ENCODE measurements at regions not wholly inside any gene's neighbourhood (a gene's known extent, or its start where the extent isn't known, plus 50 kb on each side); places are given as distances from the start of the nearest gene placed in this dataset.

- no peak for DNase-seq
These were observed 518.1 kb downstream of the ELAVL2 start for GRCh38 chr9:23307731-23308513.

GRCh38 chr9:23309800-23310199 is 516.2 kb downstream of the ELAVL2 start:
- no peak for DNase-seq

GRCh38 chr9:23314247-23314646 is 511.8 kb downstream of the ELAVL2 start:
- no peak for DNase-seq

DNA sequence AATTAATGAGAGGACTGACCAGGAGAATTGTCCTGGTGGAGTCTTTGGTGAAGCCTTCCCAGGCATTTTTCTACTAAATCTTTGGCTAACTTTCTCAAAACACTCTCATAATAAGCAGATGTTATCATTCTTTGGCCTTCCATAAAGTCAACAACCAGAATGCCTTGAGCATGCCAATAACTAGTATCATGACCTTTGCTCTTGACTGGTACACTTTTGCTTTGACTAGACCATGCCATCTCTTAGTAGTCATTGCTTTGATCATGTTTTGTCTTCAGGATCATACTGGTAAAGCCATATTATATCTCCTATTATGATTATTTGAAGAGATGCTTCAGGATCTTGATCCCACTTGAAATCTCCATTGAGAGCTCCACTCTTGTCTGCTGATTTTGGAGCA is 506.9 kb downstream of the ELAVL2 start:
- DNase-seq, result no peak

DNA sequence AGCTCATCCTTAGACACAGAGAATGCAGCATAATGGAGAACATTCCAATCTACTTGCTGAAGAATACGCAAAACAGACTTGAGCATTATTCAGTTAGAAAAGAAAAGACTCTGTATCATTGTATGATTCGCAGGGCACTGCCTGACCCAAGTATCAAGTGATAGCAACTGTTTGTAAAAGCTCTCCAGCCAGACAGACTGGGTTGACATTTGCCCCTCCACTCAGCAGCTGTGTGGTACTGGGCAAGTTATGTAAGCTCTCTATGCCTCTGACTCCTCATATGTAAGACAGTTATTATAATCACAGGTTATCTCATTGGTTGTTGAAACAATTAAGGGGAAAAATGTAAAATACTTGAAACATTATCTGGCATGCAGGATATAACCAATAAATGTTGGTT is 505.0 kb downstream of the ELAVL2 start:
- no peak for DNase-seq

DNA sequence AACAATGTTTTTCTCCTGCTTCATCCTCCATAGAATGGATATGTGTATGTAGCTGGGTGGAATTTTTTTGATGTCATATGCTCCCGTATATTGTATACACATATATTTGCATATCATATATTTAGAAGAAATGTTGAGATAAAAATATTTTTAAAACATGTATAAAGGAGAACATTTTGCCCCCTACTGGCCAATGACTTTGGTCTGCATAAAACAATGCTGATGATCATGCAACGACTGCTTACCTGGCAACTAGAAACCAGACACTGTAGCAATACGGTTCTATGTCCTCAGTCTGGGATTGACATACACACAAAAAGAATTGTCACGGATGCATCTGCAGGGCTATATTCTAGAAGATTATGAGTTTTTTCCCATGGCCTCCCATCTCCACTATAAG is 503.6 kb downstream of the ELAVL2 start:
- no peak for DNase-seq

DNA sequence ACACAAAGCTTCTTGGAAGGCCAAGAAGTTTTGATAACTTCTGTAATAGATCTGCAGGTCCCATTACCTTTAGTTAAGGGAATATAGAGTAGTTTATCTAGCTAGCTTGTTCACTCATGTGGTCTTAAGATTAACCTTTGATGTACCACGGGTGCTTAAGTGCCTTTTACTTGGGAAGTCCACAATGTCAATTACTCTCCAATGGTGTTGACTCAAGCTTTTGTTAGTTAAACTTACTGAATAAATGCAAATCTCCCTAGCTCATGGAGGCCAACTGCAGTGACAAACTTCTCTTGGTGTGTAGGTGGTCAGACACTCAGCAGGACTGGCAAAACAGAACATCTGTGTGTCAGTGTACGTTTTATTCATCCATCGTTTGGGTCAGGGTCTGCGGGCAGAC is 501.5 kb downstream of the ELAVL2 start:
- no peak for DNase-seq

DNA sequence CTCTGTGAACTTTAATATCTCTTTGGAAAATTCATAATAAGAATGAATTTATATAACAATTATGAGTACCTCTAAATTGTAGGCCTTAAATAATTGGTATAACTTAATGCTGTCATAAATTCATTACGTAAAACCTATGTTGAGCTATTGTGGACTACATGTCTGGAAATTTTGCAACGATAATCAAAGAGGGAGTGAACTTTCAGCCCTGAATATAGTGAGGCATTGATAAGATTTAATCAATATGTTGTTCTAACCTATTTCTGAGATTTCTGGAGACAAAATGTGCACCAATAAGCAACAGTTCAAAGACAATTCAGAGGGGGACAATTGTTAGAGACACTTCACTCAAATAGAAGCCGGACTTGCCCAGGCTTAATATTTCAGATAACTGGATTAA is 499.4 kb downstream of the ELAVL2 start:
- DNase-seq, result no peak

DNA sequence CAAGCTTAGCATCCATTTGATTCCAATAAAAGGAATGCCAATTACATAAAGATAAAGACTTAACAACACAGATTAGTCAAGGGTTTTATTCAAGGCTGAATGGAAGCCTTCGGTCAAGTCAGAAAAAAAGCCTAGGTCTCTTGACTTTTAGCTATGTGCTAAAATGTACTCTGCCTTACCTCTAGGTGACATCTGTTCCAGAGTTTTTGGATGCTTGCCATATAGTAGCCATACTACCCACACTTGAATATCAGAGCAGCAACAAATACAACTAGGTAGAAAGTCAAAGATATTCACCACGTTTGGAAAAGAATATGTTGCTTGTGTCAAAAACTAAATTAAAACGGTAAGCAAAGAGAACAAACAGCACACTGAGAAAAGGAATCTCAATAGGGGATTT is 484.7 kb downstream of the ELAVL2 start:
- no peak for DNase-seq

DNA sequence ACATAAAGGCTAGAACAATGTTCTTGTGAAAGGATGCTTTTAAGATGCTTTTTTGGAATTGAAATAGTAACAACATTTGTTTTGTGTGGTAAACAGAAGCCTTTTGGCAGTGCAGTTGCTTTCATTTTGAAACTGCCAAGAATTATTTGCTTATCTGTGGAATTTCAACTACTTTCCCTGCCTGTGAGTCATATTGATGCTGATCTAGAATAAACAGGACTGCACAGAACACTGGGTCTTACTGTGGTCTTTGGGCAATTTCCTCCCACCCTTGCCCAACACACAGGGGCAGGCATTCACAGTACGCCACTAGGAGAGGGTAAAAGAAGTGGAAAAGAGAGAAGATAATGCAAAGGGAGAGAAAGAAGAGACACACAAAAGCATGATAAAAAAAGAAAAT is 483.7 kb downstream of the ELAVL2 start:
- DNase-seq, result no peak

DNA sequence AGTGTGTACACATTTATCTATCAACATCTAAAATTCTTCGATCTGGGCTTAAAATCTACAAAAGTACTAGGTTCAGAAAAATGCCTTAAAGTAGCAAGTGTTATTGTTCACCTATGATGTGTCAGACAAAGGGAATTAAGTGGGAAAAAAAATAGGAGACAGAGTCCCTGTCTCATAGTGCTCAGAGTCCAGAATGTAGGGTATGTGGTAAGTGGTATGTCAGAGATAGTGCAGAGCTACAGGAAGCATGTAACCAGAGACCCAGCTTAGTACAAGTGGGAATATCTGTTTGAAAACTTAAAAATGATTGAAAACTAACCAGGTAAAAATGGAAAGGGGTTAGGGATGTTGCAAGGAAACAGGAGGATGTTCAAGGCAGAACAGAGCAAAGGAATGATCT is 482.8 kb downstream of the ELAVL2 start:
- no peak for DNase-seq

GRCh38 chr9:23361096-23361495 is 464.9 kb downstream of the ELAVL2 start:
- DNase-seq, result no peak

DNA sequence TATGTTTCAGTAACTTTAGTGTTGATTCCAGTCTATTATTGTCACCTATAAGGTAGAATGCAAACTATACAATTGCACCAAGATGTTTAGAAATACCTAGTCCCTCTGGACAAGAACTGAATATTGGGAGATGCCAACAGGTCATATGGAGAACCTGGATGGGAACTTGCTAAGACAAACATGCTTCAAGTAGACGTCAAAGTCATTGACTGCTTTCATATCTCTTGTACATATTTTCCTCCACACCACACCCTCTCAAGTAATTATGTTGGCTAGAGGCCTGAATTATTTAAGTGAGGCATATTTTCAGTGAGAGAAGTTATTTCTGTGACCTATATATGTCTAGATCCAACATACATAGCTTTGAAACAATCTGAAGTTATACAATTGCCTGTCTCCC is 453.3 kb downstream of the ELAVL2 start:
- DNase-seq, result no peak

DNA sequence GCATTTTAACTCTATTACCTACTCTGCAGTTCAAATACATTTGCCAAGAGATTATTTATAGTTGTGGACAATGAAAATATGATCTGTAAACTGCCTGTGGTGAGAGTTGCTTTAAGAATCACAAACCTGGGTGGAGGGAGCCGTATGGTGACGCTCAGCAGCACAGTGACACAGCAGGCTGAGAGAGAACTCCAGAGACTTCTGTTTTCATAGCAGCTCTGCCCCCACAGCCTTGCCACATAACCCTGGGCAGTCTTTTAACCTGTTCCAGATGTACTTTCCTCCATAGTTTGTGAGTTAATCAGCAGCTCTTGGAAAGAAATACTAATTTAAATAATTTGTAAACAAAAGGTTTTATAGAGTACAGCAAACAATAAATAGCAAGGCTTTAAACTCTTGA is 450.5 kb downstream of the ELAVL2 start:
- no peak for DNase-seq

DNA sequence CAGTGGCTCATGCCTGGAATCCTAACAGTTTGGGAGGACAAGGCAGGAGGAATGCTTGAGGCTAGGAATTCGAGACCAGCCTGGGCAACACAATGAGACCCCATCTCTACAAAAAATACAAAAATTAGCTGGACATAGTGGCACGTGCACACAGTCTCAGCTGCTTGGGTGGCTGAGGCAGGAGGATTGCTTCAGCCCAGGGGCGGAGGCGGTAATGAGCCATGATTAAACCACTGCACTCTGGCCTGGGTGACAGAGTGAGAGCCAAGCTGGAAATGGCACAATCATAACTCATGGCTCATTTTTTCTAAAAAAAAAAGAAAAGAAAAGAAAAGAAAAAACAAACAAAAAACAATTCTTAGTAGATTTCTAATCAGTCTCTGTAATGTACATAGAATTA is 446.2 kb downstream of the ELAVL2 start:
- no peak for DNase-seq

GRCh38 chr9:23380821-23381220 is 445.2 kb downstream of the ELAVL2 start:
- DNase-seq, result no peak

GRCh38 chr9:23382418-23382817 is 443.6 kb downstream of the ELAVL2 start:
- DNase-seq, result no peak

DNA sequence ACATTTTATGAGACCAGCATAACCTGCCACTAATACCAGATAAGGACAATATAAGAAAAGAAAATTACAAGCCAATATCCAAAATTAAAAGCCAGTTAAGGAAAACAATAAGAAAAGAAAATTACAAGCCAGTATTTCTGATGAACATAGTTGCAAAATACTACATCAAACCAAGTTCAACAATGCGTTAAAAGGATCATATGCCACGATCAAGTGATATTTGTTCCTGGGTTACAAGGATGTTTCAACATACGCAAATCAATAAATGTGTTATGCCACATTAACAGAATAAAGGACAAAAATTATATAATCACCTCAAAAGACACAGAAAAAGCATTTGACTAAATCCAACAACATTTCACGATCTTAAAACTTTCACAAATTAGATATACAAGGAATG is 431.9 kb downstream of the ELAVL2 start:
- DNase-seq, result no peak

GRCh38 chr9:23408874-23409273 is 417.2 kb downstream of the ELAVL2 start:
- DNase-seq, result no peak

GRCh38 chr9:23412046-23412445 is 414.0 kb downstream of the ELAVL2 start:
- DNase-seq, result no peak

DNA sequence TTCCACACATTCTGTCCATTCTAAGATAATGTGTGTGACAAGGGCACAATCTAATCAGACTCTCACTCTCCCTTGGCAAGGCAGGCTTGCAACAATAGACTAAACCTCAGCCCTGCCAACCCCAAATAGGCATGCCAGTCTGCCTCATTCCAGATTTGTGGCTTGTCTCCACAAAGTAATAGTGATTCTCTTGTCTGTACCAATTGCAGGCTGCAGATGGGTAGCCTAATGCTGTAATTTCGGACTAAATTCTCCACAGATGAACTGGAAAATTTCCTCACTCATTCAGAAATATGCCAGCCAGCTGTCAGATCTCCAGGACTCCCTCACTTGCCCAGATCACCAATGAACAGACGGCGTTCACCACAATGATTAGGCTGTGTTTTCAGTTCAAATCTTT is 413.6 kb downstream of the ELAVL2 start:
- peak in 2 of 56 donors; percentile 0 to 2 for DNase-seq

DNA sequence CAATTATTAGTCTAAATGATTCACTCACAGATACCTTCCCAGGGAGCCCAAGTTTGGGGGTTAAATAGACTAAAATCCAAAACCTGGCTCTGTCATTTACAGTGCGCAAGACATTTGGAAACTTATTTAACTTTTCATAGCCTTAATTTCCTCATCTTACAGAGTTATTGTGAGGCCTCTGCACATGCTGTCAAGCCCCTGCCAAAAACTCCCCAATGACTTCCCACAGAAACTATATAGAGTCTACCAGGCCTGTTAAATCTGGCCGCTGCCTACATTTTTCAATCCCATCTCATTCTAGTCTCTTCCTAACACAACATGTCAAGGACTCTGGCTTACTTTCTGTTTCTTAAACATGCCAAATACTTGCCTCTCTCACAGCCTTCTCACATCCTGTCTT is 412.5 kb downstream of the ELAVL2 start:
- DNase-seq, result no peak

DNA sequence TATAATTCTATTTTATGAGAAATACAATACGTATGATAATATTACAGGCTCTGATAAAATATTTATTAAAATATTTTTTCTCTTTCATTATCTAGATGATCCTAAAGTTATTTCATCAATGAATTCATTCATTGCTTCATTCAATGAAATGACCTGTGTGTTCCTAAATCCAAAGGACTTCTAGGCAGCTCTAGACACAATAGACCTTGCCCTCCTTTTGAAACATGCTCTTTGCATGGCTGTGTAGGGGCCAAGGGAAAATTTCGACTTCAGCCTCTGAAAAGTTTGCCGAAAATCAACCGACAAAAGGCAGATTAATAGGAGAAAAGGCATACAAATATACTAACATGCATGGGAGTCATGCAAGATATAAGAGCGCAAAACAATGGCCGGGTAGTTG is 402.0 kb downstream of the ELAVL2 start:
- no peak for DNase-seq

GRCh38 chr9:23426144-23426543 is 399.9 kb downstream of the ELAVL2 start:
- DNase-seq, result no peak

All from nucleus accumbens (tissue), 56 donors.